Mesenteric fat pad (tissue), 1 donor: ENCODE measurements at regions not wholly inside any gene's neighbourhood (a gene's known extent, or its start where the extent isn't known, plus 50 kb on each side); places are given as distances from the start of the nearest gene placed in this dataset.
"Not testable (repeated sequence)": the region's sequence is repeated elsewhere in the genome, so short reads cannot be mapped to it uniquely, and the experiment has no call there.

Source experiments
- DNase-seq: peaks from one replicate; pipeline ENCODE4 v3.0.0-alpha.2; 2020; ENCODE audit warnings: low spot score
- donor health status: DM: yes; HTN: yes; CAD: no.

DNA sequence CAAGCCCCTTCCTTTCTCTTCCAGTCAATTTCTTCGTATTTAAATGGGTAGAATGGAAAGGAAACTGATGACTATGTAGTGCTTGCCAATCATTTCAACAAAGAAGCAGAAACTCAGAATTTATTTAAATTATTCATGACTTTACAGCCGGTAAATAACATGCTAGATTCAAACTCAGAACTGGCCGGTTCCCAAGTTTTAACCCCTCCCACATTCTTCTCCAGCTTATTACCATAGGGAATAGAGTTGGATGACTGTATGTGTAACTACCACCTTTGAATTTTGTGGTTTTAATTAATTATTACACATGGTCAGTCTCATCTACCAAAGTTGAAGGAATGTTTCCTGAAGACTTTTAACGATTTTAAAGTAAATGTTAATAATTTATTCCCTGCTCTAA is 819.3 kb upstream of the LRATD1 start:
- no peak for DNase-seq

DNA sequence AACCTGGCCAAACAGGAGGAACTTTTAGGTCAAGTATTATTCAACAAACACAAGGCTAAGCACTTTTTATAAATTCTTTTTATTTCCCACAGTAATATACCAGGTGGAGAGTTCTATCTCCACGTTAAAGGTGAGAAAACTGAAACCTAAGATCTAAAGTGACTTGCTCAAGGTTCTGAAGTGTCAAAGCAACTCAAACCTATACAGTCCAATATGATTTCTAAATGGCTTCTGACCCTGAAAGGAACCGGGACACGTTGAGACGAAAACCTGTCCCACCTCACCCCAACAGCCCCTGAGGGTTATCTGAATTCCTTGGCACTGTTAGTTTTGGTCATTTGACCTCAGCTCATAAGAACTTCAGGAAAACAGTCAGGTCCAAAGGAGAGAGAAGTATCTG is 814.5 kb upstream of the LRATD1 start:
- no peak for DNase-seq

DNA sequence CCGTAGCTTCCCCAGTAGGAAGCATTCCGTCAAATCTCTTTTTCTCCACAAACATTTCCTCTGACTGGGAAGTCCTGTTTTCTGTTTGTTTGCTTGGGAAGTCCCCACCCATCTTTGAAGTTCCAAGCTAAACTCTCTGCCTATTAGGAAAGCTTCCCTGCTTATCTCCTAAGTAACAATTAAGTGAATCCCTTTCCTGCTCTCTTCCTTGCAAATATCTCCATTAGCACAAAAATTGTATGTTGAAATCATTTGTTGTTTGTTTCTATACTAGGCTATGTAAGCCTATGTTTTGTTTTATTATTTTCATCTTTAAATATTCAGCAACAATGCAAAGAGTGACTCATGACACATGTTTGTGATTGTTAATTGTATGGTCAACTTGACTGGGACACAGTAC is 812.6 kb upstream of the LRATD1 start:
- no peak for DNase-seq

DNA sequence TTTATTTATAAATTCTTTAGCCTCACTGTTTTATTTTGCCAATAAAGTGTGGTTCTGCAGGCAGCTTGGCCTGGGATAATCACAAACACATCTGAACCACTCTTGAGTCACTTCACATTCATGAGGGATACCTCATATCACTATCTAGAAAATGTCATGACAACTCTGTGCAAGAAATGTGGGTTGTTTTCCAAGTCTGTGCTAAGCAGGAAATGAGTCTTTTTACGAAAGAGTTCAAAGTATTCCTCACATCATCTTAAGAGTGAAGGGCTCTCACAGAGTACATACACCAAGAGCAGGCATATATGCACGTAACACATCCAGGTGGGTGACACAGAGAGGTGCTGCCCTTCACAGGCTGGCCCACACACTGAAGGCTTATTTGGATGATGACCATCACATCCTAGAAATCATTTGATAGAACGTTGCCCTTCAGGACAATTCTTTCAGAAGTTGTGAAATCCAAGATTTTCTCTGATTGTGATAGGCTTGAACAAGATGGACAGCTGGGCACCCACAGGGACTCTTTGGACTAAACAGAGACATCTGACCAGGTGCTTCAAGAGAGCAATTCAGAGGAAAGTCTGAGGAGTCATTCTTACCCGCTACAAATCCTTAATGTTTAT is 811.1 kb upstream of the LRATD1 start:
- no peak for DNase-seq

DNA sequence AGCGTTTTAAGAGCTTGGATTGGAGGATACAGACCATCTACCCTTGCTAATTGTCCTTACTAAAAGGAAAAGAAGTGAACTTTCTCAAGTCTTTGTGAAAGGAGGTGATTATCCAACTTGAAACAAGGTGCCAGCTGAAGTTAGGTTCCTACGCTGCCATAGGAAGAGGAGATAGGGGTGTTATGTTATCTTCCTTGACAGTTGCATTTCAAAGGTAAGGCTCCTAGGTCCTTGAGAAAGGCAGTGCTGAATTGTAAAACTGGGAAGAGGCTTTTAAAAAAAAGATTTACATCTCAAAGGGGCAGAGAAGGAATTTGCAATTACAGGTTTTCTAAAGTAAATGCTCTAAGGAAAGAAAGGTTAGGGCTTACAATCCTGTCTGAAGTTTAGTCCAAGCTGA is 810.2 kb upstream of the LRATD1 start:
- DNase-seq = no peak

DNA sequence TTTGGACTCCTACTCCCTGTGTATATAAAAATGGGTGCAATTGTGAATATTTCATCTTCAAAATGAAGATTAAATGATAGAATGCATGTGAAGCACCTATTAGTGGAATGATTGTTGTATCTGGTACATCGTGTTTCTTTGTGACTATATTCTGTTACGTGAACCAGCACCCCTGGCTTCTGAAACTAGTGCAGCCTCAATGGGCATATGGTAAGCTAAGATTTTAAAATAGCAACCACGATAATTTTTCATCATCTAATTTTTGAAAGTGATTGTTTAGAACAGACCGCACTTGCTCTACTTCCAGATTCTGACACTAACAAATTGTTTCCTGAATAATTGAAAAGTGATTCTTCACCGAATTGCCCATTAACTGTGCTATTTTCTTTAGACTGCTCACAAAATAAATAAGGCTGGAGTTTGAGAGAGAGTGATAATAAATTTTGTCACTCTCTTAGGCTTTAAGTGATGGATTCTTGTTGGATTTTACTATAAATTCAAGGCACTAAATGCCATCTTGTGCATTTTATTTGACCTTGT is 806.1 kb upstream of the LRATD1 start:
- DNase-seq = no peak

DNA sequence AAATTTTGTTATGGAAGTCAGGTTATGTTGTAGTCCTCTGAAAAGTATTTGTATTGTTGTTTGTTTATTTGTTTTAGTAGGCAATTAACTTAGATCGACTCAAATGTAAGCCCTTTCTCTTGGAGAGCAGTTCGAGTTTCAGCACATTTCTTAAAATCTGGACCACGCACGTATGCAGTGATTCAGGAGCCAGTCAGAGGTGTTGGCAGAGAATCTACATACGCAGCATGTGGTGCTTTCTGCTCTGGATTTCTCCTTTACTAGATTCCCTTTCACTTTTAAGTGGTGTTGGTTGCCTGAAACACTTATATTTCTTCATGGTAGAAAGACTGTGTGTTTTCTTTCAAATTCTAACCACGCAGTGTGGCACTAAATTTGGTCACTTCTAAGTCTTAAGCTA is 773.9 kb upstream of the LRATD1 start:
- DNase-seq = no peak

DNA sequence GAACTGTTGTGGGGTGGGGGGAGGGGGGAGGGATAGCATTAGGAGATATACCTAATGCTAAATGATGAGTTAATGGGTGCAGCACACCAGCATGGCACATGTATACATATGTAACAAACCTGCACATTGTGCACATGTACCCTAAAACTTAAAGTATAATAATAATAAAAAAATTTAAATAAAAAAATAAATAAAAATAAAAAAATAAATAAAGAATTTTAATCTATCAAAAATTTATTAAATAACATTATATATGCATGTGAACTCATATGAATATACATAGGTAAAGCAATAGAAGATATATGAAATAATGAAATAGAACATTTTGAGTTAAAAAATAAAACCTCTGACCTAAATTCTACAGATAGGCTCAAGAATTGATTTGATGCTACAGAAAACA is 764.2 kb upstream of the LRATD1 start:
- DNase-seq = not testable (repeated sequence)

DNA sequence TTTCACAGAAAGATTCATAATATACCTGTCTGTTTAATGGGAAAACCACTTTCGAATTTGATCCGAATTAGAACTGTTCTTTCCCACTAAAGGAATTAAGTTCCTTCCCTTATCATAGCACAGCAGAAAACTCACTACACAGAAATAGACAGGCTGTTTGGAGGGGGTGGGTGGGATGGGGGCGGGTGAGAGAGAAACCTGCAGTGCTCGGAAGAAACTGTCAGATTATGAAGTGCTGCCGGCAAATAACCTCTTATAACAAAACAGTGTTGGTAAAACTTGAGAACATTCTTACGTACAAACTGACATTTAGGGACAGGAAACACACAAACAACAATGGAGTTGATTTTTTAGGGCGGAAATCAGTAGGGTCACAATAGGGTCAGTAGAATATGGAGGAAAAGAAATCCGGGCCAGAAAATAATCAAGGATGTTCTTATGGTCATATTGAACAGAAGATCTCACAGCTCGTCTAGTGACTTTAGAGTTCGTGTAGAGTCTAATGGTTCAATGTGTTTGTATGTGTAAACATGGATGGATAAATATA is 756.0 kb upstream of the LRATD1 start:
- no peak for DNase-seq

DNA sequence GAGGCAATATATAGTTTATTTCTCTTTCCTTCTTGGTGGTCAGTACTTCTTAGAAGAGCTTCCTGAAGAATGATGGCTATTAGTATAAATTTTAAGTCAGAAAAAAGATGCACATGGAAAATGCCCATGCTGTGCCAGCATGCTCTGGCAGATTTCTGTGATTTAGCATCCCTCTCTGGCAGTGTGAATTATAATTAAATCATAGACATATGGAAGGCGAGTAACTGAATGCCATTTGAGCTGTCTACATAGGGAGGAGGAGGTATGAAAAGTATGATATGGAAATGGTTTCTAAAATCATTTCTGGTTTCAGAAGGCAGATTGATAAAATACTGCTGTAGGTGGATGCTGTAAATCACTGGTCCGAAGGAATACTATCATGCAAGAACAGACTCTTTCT is 754.9 kb upstream of the LRATD1 start:
- DNase-seq = no peak

DNA sequence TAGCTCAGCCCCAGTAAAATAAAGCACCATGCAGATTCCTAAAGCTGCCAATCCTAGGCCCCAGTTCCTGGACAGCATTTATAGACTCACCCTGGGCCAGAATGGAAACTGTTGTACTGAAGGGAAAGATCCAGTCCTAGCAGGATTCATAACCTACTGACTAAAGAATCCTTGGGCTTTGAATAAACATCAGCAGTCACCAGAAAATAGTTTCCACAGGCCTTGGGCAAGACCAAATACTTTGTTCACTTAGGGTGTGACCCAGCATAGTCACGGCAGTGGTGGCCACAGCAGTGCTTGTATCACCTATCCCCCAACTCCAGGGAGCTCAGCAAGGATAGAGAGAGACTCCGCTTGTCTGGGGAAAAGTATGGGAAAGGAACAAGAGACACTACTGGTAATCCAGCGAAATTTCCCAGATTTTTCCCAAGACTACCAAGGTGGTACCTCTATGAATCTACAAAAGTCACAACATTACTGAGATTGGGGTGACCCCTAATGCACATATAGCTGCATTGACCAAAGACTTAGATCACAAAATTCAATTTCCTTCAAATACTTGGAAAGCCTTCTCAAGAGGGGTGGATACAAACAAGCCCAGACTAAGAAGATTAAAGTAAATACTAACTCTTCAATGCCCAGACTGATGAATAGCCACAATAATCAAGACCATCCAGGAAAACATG is 748.1 kb upstream of the LRATD1 start:
- DNase-seq = no peak

DNA sequence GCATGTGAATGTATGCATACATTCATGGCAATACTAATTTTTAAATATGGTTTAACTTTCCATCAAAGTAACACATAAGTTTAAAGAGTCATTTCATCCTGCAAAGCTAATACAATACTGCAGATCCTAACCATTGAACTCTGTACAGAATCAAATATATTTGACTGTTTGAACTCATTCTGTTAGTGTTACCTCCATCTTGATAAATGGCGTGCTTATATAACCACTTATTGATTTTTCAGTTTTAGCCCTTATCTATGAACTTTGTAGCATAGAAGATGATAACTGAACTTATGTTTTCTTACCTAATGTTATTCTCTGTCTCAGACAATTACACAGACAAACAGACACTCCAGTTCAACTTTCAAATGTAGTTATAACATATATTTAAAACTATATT is 731.0 kb upstream of the LRATD1 start:
- no peak for DNase-seq

DNA sequence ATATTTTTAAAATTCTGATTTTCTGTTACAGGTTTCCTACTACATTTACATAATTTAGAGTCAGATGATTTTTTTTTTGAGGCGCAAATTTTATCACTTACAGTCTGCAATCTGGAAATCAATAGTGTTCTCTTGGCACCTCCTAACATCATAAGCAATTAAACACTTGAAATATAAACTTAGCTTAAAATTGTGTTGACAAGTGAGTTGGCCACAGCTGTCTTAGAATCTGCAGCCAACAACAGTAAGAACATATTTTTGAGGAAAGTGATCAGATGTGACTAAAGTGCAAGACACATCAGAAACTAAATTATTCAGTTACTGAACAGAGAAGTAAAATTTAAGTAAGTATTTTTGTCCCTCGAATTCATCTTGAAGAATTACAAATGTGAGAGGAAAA is 726.7 kb upstream of the LRATD1 start:
- no peak for DNase-seq

DNA sequence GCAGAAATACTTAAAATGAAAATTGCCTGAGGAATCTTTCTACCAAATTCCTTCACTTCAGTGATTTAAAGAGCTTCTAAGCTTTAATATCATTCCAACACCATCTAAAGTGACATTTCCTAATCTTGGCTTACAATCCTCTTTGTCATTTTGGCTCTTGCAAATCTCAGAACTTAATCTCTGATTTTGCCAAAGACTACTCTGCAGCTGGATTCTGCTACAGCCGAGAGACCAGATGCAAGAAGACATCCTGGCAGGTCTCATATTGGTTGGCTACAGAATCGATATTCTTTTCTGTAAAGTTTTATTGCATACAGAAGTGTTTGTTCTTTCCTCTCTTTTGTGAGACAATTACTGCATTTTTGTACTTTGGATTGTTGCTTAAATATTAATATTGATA is 716.5 kb upstream of the LRATD1 start:
- DNase-seq = no peak

DNA sequence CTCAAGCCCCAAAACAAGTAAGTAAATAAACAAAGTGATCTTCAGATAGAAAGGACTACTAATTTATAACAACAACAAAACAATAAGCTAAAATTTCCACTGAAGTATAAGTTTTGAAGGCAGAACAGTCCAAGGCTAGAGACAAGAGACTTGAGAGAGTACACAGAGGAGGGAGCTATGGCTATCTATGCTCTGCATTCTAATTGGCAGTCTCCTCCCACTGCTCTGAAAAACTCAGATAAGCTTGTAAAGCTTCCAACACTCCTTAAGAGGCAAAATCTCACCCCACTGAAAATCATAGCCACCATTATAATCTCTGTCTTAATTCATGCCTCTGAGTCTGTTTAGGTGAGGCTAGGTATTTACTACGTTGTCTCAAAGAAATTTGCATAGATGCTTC is 714.6 kb upstream of the LRATD1 start:
- DNase-seq = no peak

DNA sequence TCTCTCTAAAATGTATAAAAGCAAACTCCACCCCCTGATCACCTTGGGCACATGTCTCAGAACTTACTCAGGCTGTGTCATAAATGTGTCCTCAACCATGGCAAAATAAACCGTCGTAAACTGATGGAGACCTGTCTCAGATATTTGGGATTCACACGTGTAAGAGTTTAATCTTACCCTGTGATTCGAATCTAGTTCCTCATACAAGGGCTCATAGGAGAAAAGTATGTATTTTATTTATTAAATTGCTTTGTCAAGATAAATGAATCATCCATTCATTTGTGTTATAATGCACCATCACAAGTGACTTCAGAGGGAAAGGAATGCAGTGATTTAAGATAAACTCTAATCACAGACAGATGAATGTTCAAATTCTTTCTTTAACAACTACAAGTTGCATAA is 712.5 kb upstream of the LRATD1 start:
- DNase-seq = no peak

DNA sequence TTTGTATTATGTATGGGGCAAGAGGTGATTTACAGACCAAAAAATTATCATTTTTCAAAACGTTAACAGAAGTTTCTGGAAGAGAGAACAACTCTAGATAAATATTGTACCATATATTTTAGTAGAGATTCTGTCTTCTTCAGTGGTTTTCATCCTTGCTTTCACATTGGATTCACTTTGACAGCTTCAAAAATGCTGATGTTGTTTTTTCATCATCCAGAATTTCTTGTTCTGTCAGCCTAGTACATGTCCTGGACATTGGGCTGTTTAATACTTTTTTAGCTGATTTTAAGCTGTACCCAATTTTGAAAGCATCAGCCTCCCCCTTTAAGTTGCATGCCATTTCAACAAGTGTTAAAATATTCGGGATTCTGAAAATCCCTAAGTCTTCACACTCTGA is 711.3 kb upstream of the LRATD1 start:
- DNase-seq = no peak

DNA sequence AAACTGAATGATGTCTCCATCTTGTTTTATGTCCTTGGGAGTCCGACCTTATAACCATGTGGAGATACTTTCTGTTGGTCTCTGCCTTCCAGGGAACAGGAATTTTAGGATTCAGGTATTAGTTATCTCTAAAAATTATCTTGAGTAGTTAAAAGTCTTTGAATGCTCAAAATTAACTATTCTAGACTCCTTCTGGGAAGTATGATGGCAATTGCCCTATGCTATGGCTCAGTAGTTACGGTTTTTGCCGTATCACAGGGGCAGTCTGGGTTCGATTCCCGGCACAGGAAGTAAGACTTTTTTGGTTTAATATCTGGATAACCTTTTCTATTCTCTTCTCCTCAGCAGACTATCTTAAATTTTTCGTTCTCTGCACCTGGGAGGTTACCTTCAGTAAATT is 708.7 kb upstream of the LRATD1 start:
- DNase-seq = no peak

DNA sequence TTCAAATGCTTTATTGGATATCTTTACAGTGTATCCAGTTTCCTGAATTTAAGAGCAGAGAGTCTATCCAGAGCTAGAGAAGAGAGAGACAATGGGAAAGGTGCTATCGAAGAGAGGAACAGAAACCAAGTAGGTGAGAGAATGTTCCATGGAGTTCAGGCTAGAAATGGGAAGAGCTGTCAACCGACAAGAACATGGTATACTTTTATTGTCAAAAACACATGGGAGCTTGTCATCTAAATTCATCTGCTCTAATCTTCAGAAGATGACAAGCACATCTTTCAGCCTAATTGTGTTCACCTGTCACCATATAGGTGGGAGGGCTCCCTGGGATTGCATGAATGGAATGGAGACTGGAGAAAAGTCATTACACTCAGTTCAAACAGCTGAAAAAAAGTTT is 690.4 kb upstream of the LRATD1 start:
- no peak for DNase-seq

DNA sequence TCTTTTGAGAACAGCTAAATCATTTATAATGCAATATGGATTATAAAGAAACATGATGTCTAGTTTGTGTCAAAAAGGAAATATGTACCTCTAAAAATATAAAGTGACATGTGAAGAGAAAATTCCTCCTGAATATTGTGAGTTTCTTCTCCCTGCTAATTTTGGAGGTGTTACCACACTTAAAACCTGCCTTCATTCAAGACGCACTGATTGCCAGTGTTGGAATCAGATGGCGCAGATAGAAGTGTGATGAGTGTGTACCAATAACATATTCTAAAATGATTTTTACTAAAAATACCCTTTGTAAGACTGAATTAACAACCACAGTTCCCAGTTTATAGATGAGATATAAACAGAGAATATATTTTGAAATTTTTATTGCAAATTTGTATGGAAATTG is 681.8 kb upstream of the LRATD1 start:
- DNase-seq = no peak

DNA sequence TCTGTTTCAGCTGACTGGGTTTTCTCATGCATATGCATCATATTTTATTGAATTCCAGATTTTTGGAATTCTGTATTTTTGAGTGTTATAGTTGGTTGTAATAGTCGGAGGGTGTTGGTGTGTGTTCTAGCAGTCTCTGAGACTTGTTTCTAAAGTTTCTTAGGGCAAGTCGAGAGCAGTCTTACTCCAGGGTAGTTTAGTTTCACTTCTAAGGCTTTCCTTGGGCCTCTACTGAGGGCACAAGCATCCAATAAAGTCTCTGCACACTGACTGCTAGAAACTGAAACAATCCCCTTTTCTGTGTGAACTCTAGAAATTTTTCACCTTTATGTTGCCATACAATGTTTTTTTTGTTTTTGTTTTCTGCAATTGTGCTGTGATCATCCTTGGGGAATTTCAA is 663.7 kb upstream of the LRATD1 start:
- DNase-seq = no peak

DNA sequence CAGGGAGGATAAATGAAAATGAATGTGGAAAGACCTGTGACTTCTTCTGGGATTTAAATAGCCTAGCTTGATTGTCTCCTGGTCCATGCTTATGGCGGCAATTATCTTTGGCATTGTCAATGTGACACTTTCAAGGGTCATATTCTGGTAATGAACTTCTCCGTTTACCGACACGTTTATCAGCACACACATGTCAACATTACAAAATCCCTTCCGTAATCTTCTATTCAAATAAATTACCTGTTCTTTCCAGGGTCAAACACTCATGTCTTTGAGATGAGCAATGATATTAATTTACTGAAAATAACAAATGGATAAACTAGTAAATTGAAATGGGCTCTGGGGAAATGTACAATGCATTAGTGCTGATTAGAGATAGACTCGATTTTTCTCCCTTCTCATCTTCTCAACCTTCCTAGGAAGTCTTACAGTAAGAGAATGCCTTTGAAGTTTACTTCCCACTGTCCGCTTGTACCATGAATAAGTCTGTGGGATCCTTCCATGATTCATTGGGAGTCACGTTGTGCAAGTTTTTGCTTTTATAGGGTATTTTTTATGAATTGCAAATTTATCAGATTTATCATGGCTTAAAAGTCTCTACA is 646.3 kb upstream of the LRATD1 start:
- DNase-seq = no peak

DNA sequence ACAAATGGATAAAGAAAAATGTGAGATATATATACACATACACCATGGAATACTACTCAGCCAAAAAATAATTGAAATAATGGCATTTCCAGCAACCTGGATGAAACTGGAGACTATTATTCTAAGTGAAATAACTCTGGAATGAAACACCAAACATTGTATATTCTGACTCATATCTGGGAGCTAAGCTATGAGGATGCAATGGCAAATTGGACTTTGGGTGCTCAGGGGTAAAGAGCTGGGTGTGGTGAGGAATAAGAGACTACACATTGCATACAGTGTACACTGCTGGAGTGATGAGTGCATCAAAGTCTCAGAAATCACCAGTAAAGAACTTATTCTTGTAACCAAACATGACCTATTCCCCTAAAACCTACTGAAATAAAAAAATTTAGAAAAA is 636.0 kb upstream of the LRATD1 start:
- DNase-seq = no peak
